ENCODE measurements at regions not wholly inside any gene's neighbourhood (a gene's known extent, or its start where the extent isn't known, plus 50 kb on each side); places are given as distances from the start of the nearest gene placed in this dataset.

DNA sequence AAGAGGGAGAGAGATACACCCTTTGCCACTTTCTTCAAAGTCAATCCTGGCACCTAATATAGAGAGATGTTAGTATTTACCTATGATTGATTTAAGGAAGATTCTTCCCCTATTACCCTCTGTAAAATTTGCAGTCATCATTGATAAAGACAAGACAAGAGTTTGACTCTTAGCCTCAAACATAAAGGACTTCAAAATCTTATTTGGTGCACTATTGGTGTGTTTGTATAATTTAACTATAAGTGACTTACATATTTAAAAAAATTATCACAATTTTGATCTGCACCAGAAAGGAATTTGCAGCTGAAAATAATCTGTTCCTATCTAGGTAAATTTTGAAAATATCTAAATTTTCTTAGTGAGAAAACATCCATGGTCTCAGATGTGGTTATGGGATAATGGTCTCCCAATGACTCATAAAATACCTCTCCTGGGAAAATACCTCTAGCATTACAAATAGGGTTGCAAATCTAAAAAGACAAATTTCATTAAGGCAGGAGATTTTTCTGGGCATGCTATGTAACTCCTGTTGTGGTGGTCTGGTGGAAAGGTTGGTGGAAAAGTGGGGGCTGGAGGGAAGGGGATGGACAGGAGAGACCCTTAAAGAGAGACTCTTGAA lies 173.6 kb upstream of the MED14 start:
- no peaks in the 10 kb centered on the region for H3K27me3 ChIP-seq (replicated peaks in 1 of 2; ENCODE audit: control insufficient read depth in 2 of 2, insufficient read depth in 2 of 2, low read length in 1 of 2)
- no peaks in the 10 kb centered on the region for H4K20me1 ChIP-seq (ENCODE audit: control insufficient read depth, insufficient read depth)
- no peak overlapping the region for H3K4me3 ChIP-seq
- no peaks in the 10 kb centered on the region for H3K4me1 ChIP-seq (ENCODE audit: control insufficient read depth, insufficient read depth, low read length)
- ChIA-PET POLR2A (interaction anchor here (0.6 kb wide), 1 partner anchor 33 kb away, joined by 6 read pairs; no protein-coding TSS in a partner anchor), SMC1A (ENCODE audit: uncharacterized antibody, unreplicated experiment) (no interaction called here), RAD21 (ENCODE audit: unreplicated experiment) (no interaction called here), CTCF (no interaction called here)
- no peaks in the 10 kb centered on the region; the same call in 2 of the 3 replicates for H3K9me3 ChIP-seq (replicated peaks; ENCODE audit: control insufficient read depth, insufficient read depth, low read length)
- H3K27ac ChIP-seq (ENCODE audit: control insufficient read depth, insufficient read depth): no peak overlapping the region
- no peaks in the 10 kb centered on the region for H3K36me3 ChIP-seq (ENCODE audit: control insufficient read depth in 2 of 2, insufficient read depth in 2 of 2, low read length in 1 of 2)
- intact Hi-C loops (cut with micrococcal nuclease; ENCODE audit: unreplicated experiment) (no loop called here), in situ Hi-C loops (cut with MboI) (no loop called here)
- no peak for FAIRE-seq
- no peak for DNase-seq (ENCODE audit: low read depth, low spot score)
- no peaks in the 10 kb centered on the region for H3K79me2 ChIP-seq (ENCODE audit: control insufficient read depth, insufficient read depth, low read length)
- no peak for ATAC-seq
- H3K4me2 ChIP-seq (ENCODE audit: control insufficient read depth, insufficient read depth): no peak overlapping the region
- no peak overlapping the region for H3K9ac ChIP-seq (ENCODE audit: control insufficient read depth, insufficient read depth, low read length)
- TF ChIP-seq MTA2 (IDR thresholded peaks at IDR 0.05; ENCODE audit: low read depth) (no peak), TAF1 (IDR thresholded peaks at IDR 0.05; ENCODE audit: borderline replicate concordance, low read depth, low read length) (no peak), RELA (IDR thresholded peaks at IDR 0.05; ENCODE audit: borderline replicate concordance, partially characterized antibody) (no peak), IRF4 (IDR thresholded peaks at IDR 0.05; ENCODE audit: low read depth, low read length) (no peak), TCF3 (IDR thresholded peaks at IDR 0.05; ENCODE audit: borderline replicate concordance, insufficient read depth, low read depth, low read length) (no peak), PRDM15 (CRISPR knock-in tag; IDR thresholded peaks at IDR 0.05) (no peak), STAT3 (IDR thresholded peaks at IDR 0.05; ENCODE audit: low read depth, low read length) (no peak)
- H2AFZ ChIP-seq (ENCODE audit: control insufficient read depth, low read depth, low read length): no peak overlapping the region
- BruUV-seq (replicated peaks): no TSS peak
